Neutrophil (primary cell): ENCODE measurements at regions not wholly inside any gene's neighbourhood (a gene's known extent, or its start where the extent isn't known, plus 50 kb on each side); places are given as distances from the start of the nearest gene placed in this dataset.

ENCODE experiments used
- H3K27ac ChIP-seq: fragments of 200-600 bp; sonication (generic); 2 replicates; pipeline ENCODE4 v1.5.1; 2016; ENCODE audit warnings: mild to moderate bottlenecking, moderate library complexity
- H3K27me3 ChIP-seq: fragments of 200-600 bp; sonication (generic); 2 replicates; pipeline ENCODE4 v1.6.0; 2016; ENCODE audit warnings: mild to moderate bottlenecking
- H3K36me3 ChIP-seq: fragments of 200-600 bp; sonication (generic); 2 replicates; pipeline ENCODE4 v1.5.1; 2017
- H3K4me1 ChIP-seq, 2 experiments: fragments of 200-600 bp in 1 of 2; sonication (generic) in 1 of 2; 1 replicate in 1 of 2; 2 replicates in 1 of 2; pipeline versions ENCODE4 v1.5.1 to v1.6.1; 2013 to 2016; ENCODE audit warnings: low read depth in 1 of 2, low read length in 1 of 2, mild to moderate bottlenecking in 1 of 2, moderate library complexity in 1 of 2; ENCODE audit not compliant: control insufficient read depth in 1 of 2, insufficient read depth in 1 of 2
- H3K4me3 ChIP-seq, 2 experiments: fragments of 200-600 bp in 1 of 2; sonication (generic) in 1 of 2; 1 replicate in 1 of 2; 2 replicates in 1 of 2; pipeline ENCODE4 v1.5.1; 2013 to 2016; ENCODE audit warnings: low read depth in 1 of 2, low read length in 1 of 2, mild to moderate bottlenecking in 1 of 2, moderate library complexity in 1 of 2
- H3K9me3 ChIP-seq: fragments of 200-600 bp; sonication (generic); 2 replicates; pipeline ENCODE4 v1.5.1; 2016
- CTCF ChIP-seq: fragments of 200-600 bp; sonication (generic); IDR thresholded peaks from 2 replicates; pipeline ENCODE4 v1.5.1; 2016; ENCODE audit warnings: antibody characterized with exemption

- Histone ChIP-seq H3K9me3 (no peaks in the 10 kb centered on the region), H3K4me1 (peaks cover 0 to 7% of the 10 kb centered on the region in 2 experiments), H3K36me3 (no peaks in the 10 kb centered on the region), H3K27me3 (no peaks in the 10 kb centered on the region), H3K27ac (no peak overlapping the region), H3K4me3 (no peak overlapping the region)
- no peak for TF ChIP-seq CTCF
These were observed 62.9 kb upstream of the IL17B start for GRCh38 chr5:149441986-149442385.

- Histone ChIP-seq H3K4me3 (no peak overlapping the region), H3K27ac (no peak overlapping the region), H3K4me1 (peaks cover 0 to 7% of the 10 kb centered on the region in 2 experiments), H3K27me3 (no peaks in the 10 kb centered on the region), H3K9me3 (no peaks in the 10 kb centered on the region), H3K36me3 (no peaks in the 10 kb centered on the region)
- no peak for TF ChIP-seq CTCF
These were observed 62.2 kb upstream of the IL17B start for GRCh38 chr5:149441194-149441753.

GRCh38 chr5:149439899-149440542 is 60.9 kb upstream of the IL17B start:
- TF ChIP-seq CTCF, result no peak
- peaks cover 0 to 7% of the 10 kb centered on the region in 2 experiments for H3K4me1 ChIP-seq
- no peak overlapping the region for H3K27ac ChIP-seq
- H3K9me3 ChIP-seq, result no peaks in the 10 kb centered on the region
- H3K36me3 ChIP-seq, result no peaks in the 10 kb centered on the region
- H3K27me3 ChIP-seq, result no peaks in the 10 kb centered on the region
- H3K4me3 ChIP-seq, result no peak overlapping the region

- H3K4me1 ChIP-seq, result peaks cover 0 to 7% of the 10 kb centered on the region in 2 experiments
- no peaks in the 10 kb centered on the region for H3K36me3 ChIP-seq
- H3K4me3 ChIP-seq, result no peak overlapping the region
- no peaks in the 10 kb centered on the region for H3K9me3 ChIP-seq
- H3K27ac ChIP-seq, result no peak overlapping the region
- no peaks in the 10 kb centered on the region for H3K27me3 ChIP-seq
- no peak for TF ChIP-seq CTCF
These were observed 59.6 kb upstream of the IL17B start for GRCh38 chr5:149438711-149439132.

- Histone ChIP-seq H3K4me3 (no peak overlapping the region), H3K27ac (no peak overlapping the region), H3K27me3 (no peaks in the 10 kb centered on the region), H3K9me3 (no peaks in the 10 kb centered on the region), H3K4me1 (peaks cover 0 to 7% of the 10 kb centered on the region in 2 experiments), H3K36me3 (no peaks in the 10 kb centered on the region)
- TF ChIP-seq CTCF, result no peak
These were observed 59.2 kb upstream of the IL17B start for GRCh38 chr5:149438281-149438680.
